ENCODE measurements at regions not wholly inside any gene's neighbourhood (a gene's known extent, or its start where the extent isn't known, plus 50 kb on each side); places are given as distances from the start of the nearest gene placed in this dataset.

DNA sequence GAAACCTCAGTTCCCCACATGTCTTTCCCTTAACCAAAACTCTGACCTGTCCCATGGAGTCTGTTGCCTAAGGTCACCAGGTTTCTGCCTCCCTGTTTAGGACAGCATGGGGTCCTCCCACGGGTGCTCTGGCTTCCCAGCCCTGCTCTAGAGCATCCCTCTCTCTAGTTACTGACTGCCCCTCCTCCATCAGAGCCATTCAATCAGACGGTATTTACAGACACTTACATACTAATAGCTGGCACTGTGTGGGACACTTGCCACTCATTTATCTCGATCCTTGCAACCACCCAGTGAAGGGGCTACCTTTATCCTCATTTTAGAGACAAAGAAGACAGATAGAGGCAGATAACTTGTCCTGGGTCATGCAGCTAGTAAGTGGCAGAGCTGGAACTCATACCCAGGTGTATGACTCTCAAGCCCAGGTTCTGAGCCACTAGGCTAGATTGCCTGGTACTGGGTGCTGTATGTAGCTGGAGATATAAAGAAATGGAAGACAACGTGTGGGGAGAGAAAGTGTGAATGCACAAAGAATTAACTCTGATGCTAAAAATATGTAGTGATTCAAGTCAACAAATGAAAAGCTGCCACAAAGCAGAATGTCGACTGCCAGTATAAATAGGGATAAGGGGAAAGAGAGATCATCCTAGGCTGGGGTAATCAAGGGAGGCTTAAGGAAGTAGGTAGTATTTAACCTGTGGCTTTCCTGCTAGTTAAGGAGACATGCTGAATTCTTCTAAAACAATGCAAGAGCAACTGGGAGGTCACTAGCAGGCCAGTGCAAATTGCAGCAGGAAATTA is 52.5 kb upstream of the PDE8B start:
- no peaks in the 10 kb centered on the region for H3K36me3 ChIP-seq
- H3K4me1 ChIP-seq = no peaks in the 10 kb centered on the region
- H3K9me3 ChIP-seq = no peaks in the 10 kb centered on the region
- no peaks in the 10 kb centered on the region for H3K27me3 ChIP-seq
- no peak overlapping the region for H3K27ac ChIP-seq
- TF ChIP-seq POLR2A (IDR thresholded peaks at IDR 0.05) = no peak
- TF ChIP-seq, protein P1, sequence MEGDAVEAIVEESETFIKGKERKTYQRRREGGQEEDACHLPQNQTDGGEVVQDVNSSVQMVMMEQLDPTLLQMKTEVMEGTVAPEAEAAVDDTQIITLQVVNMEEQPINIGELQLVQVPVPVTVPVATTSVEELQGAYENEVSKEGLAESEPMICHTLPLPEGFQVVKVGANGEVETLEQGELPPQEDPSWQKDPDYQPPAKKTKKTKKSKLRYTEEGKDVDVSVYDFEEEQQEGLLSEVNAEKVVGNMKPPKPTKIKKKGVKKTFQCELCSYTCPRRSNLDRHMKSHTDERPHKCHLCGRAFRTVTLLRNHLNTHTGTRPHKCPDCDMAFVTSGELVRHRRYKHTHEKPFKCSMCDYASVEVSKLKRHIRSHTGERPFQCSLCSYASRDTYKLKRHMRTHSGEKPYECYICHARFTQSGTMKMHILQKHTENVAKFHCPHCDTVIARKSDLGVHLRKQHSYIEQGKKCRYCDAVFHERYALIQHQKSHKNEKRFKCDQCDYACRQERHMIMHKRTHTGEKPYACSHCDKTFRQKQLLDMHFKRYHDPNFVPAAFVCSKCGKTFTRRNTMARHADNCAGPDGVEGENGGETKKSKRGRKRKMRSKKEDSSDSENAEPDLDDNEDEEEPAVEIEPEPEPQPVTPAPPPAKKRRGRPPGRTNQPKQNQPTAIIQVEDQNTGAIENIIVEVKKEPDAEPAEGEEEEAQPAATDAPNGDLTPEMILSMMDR (IDR thresholded peaks at IDR 0.05) = no peak
- H3K4me3 ChIP-seq = no peak overlapping the region
- DNase-seq = no peak

GRCh38 chr5:77156379-77156778 is 54.1 kb upstream of the PDE8B start:
- Histone ChIP-seq H3K27me3 (no peaks in the 10 kb centered on the region), H3K27ac (no peak overlapping the region), H3K9me3 (no peaks in the 10 kb centered on the region), H3K4me3 (no peak overlapping the region), H3K4me1 (no peaks in the 10 kb centered on the region), H3K36me3 (no peaks in the 10 kb centered on the region)
- TF ChIP-seq, protein P1 (IDR thresholded peaks at IDR 0.05) = no peak
- TF ChIP-seq POLR2A (IDR thresholded peaks at IDR 0.05) = no peak
- no peak for DNase-seq

DNA sequence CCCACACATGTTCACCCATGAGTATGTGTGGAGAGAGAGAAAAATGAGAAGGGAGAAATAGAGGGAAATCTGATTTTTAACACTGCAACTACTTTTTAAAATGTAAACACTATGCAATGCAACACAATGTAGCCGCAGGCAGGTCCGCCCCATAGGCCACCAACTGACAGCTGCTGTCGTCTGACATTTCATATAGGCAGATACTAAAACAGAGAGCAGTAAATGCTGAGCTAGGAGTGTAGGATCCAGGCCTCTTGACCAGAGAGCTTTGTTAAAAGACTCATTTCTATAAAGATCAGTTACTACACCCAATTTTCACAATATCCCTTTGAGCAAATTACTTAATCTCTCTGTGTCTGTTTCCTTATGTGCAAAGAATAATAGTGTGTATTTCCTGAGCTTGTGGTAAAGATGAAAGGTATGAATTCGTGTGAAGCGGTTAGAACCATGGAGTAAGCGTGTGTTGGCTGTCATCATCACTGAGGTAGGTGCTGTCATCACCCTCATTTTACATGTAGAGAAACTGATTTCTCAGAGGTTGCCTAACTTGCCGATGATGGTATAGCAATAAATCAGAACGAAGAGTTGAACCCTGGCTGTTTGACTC is 55.2 kb upstream of the PDE8B start:
- TF ChIP-seq POLR2A (IDR thresholded peaks at IDR 0.05) = no peak
- TF ChIP-seq, protein P1 (IDR thresholded peaks at IDR 0.05) = no peak
- H3K9me3 ChIP-seq = no peaks in the 10 kb centered on the region
- no peak overlapping the region for H3K4me3 ChIP-seq
- no peaks in the 10 kb centered on the region for H3K27me3 ChIP-seq
- no peak for DNase-seq
- H3K36me3 ChIP-seq = no peaks in the 10 kb centered on the region
- no peaks in the 10 kb centered on the region for H3K4me1 ChIP-seq
- H3K27ac ChIP-seq = no peak overlapping the region

- no peaks in the 10 kb centered on the region for H3K36me3 ChIP-seq
- TF ChIP-seq, protein P1 (IDR thresholded peaks at IDR 0.05) = no peak
- no peak for TF ChIP-seq POLR2A (IDR thresholded peaks at IDR 0.05)
- H3K9me3 ChIP-seq = no peaks in the 10 kb centered on the region
- no peaks in the 10 kb centered on the region for H3K27me3 ChIP-seq
- H3K4me1 ChIP-seq = no peaks in the 10 kb centered on the region
- no peak overlapping the region for H3K4me3 ChIP-seq
- no peak overlapping the region for H3K27ac ChIP-seq
- no peak for DNase-seq
Measured at GRCh38 chr5:77152441-77152840, 58.0 kb upstream of the PDE8B start.

DNA sequence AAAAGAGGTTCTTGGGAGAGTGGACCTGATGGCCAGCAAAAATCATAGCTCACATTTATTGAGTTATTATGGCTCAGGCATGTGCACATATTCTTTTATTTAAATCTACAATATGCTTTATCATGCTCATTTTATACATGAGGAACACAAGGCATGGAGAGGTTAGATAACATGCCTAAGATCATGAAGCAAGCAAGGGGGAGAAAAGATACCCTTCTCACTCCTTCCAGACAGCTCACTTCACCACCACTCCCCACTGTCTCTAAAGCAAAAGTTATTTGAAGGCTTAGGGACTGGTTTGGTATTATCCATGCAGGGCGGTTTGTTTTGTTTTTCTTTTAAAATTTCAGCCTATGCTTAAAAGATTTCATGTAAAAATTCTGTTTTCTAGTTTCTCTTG is 59.0 kb upstream of the PDE8B start:
- no peak overlapping the region for H3K4me3 ChIP-seq
- no peaks in the 10 kb centered on the region for H3K36me3 ChIP-seq
- DNase-seq = no peak

More for the DNA sequence above, 59.0 kb upstream of the PDE8B start:
- H3K27me3 ChIP-seq = no peaks in the 10 kb centered on the region
- no peaks in the 10 kb centered on the region for H3K4me1 ChIP-seq
- no peak overlapping the region for H3K27ac ChIP-seq
- TF ChIP-seq, protein P1 (IDR thresholded peaks at IDR 0.05) = no peak
- TF ChIP-seq POLR2A (IDR thresholded peaks at IDR 0.05) = no peak
- H3K9me3 ChIP-seq = no peaks in the 10 kb centered on the region
